Endothelial cell of umbilical vein (primary cell): ENCODE measurements at regions not wholly inside any gene's neighbourhood (a gene's known extent, or its start where the extent isn't known, plus 50 kb on each side); places are given as distances from the start of the nearest gene placed in this dataset.

Source experiments
- EZH2 ChIP-seq: IDR thresholded peaks from 2 replicates; pipeline ENCODE4 v1.6.1; 2012; ENCODE audit warnings: borderline replicate concordance, low read depth, mild to moderate bottlenecking, moderate library complexity, low read length, inconsistent platforms; ENCODE audit not compliant: severe bottlenecking
- FOS ChIP-seq: IDR thresholded peaks from 2 replicates; pipeline ENCODE4 v1.6.1; 2011; ENCODE audit warnings: mild to moderate bottlenecking, low read length, moderate library complexity, borderline replicate concordance; ENCODE audit not compliant: insufficient read depth
- POLR2A ChIP-seq: IDR thresholded peaks from 2 replicates; pipeline ENCODE4 v1.6.1; 2012; ENCODE audit warnings: low read depth, mild to moderate bottlenecking, control low read depth, low read length
- POLR2AphosphoS5 ChIP-seq: IDR thresholded peaks from 2 replicates; pipeline ENCODE4 v1.6.1; 2012; ENCODE audit warnings: low read depth, mild to moderate bottlenecking, control low read depth, low read length, moderate library complexity; ENCODE audit not compliant: insufficient read depth
- TF ChIP-seq, protein P1 (sequence below), 2 donors: IDR thresholded peaks; 1 replicate in 1 of 2; 2 replicates in 1 of 2; pipeline ENCODE4 v1.5.1; 2011; ENCODE audit warnings: low read length in 2 of 2, mild to moderate bottlenecking in 2 of 2, moderate library complexity in 2 of 2, control low read depth in 1 of 2, inconsistent platforms in 1 of 2, low read depth in 1 of 2; ENCODE audit not compliant: insufficient read depth in 1 of 2; ENCODE audit errors: extremely low read depth in 1 of 2
- TF ChIP-seq, protein P2 (sequence below): IDR thresholded peaks from 2 replicates; pipeline ENCODE4 v1.6.1; 2011; ENCODE audit not compliant: insufficient read depth, insufficient read length

DNA sequence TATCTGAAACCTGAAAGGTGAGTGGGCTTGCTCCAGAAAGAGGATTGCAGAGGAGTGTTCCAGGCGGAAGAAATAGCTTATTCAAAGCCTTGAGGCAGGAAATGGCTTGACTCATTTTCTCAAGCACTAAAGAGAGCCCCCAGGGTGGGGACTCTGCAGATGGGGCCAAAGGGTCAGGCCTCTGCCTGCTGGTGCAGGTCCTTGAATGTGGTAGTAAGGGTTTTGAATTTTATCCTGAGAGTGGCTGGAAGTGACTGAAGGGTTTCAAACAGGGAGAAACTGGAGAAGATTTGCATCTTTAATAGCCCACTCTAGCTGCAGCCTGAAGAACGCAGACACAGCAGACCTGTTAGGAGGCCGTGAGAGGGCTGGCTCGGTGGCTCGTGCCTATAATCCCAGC lies 144.4 kb downstream of the CCT6B start:
- no peak for TF ChIP-seq POLR2A
- TF ChIP-seq, protein P1, sequence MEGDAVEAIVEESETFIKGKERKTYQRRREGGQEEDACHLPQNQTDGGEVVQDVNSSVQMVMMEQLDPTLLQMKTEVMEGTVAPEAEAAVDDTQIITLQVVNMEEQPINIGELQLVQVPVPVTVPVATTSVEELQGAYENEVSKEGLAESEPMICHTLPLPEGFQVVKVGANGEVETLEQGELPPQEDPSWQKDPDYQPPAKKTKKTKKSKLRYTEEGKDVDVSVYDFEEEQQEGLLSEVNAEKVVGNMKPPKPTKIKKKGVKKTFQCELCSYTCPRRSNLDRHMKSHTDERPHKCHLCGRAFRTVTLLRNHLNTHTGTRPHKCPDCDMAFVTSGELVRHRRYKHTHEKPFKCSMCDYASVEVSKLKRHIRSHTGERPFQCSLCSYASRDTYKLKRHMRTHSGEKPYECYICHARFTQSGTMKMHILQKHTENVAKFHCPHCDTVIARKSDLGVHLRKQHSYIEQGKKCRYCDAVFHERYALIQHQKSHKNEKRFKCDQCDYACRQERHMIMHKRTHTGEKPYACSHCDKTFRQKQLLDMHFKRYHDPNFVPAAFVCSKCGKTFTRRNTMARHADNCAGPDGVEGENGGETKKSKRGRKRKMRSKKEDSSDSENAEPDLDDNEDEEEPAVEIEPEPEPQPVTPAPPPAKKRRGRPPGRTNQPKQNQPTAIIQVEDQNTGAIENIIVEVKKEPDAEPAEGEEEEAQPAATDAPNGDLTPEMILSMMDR (IDR thresholded peaks at IDR 0.05; ENCODE audit: extremely low read depth in 1 of 2, insufficient read depth in 1 of 2, low read depth in 1 of 2, low read length in 2 of 2) = no peak
- no peak for TF ChIP-seq EZH2
- no peak for TF ChIP-seq POLR2AphosphoS5
- TF ChIP-seq, protein P2, sequence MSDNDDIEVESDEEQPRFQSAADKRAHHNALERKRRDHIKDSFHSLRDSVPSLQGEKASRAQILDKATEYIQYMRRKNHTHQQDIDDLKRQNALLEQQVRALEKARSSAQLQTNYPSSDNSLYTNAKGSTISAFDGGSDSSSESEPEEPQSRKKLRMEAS = no peak
- TF ChIP-seq FOS = no peak
